ENCODE measurements at regions not wholly inside any gene's neighbourhood (a gene's known extent, or its start where the extent isn't known, plus 50 kb on each side); places are given as distances from the start of the nearest gene placed in this dataset.

DNA sequence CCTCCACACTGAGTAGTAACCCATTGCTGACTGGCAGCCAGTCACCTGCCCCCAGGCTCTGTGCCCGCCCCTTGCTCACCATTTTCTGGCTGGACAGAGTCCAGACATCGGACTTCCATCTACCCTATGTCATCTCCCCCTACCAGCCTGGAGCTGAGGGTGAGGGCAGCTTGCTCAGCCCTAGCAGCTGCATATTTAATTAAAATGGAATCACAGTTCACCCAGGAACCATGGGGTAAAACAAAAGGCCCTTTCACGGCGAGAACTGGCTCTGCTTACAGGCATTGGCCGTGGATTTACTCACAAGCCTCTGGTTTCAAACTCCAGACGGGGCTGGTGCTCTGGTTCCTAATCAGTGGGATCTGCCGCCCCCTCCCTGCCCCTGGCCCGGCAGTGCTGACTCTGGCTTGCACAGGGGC lies 94.9 kb upstream of the ATP2B2 start:
- POLR2A ChIA-PET = no interaction called here
- peaks cover 29% of the 10 kb centered on the region for H3K4me1 Mint-ChIP-seq

GRCh38 chr3:10600726-10601125 lies 95.3 kb upstream of the ATP2B2 start:
- Mint-ChIP-seq H3K27ac (no peak overlapping the region), H3K4me1 (peaks cover 29% of the 10 kb centered on the region), H3K4me3 (no peak overlapping the region), H3K36me3 (no peaks in the 10 kb centered on the region), H3K9me3 (peaks cover 4% of the 10 kb centered on the region), H3K27me3 (peaks cover 30% of the 10 kb centered on the region)
- ATAC-seq (ENCODE audit: low read depth) (no peak), DNase-seq (no peak)
- POLR2A ChIA-PET = no interaction called here

More for the DNA sequence above, 94.9 kb upstream of the ATP2B2 start:
- no peak for DNase-seq
- Mint-ChIP-seq H3K36me3 (no peaks in the 10 kb centered on the region), H3K27ac (no peak overlapping the region), H3K4me3 (no peak overlapping the region), H3K27me3 (peaks cover 28% of the 10 kb centered on the region), H3K9me3 (peaks cover 4% of the 10 kb centered on the region)
- no peak for ATAC-seq (ENCODE audit: low read depth)

DNA sequence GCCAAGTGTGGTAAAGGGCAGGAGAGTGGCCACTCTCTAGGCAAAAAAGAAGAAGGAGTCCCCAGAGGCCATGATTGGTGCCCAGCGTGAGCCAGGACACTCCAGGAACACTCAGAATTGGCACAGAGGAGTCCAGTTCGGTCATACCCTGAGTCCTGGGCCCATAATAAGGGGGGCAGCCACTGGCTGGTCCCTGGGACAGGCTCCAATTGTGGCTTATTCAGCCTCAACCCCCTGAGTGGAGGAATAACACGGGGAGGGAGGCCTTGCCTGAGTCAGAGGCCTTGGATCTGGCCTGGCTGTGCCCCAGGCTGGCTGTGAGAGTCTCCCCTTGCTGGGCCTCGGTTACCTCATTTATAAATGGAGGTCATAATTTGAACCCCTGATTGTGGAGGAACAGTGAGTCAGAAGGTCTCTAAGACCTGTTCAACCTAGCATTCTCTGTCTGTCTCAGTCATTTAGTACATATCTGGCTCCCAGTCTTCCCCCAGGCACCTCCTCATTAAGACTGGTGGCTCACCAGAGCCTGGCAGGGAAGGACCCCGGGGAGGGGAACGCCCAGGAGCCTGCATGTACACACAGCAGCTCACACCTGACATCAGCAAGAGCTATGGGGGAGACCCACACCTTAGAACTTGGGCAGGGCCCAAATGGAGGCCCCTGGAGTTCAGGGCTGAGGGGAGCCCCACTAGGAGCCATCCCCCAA lies 95.9 kb upstream of the ATP2B2 start:
- POLR2A ChIA-PET = no interaction called here
- H3K36me3 Mint-ChIP-seq = no peaks in the 10 kb centered on the region
- peaks cover 30% of the 10 kb centered on the region for H3K27me3 Mint-ChIP-seq
- ATAC-seq (ENCODE audit: low read depth) (no peak), DNase-seq (no peak)
- H3K4me3 Mint-ChIP-seq = no peak overlapping the region
- H3K9me3 Mint-ChIP-seq = peaks cover 4% of the 10 kb centered on the region
- peaks cover 29% of the 10 kb centered on the region for H3K4me1 Mint-ChIP-seq
- H3K27ac Mint-ChIP-seq = no peak overlapping the region

DNA sequence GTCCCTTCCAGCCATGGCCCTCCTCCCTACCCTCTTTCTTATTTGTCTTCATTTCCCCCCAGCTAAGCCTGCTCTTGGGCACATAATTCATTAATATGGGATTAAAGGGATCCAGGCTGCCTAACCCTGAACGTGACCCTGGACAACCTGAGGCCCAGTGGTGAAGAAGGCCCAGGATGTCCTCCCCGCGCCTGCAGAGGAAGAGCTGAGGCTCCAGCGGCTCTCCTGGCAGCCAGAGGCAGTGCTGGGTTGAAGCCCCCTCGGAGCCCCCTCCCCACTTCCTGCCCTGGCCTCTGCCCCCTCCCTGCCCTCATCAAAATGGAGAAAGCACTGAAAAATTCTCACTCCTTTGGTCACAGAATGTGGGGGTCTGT lies 96.5 kb upstream of the ATP2B2 start:
- Mint-ChIP-seq H3K36me3 (no peaks in the 10 kb centered on the region), H3K4me1 (peaks cover 29% of the 10 kb centered on the region), H3K27me3 (peaks cover 28% of the 10 kb centered on the region), H3K9me3 (peaks cover 4% of the 10 kb centered on the region), H3K27ac (no peak overlapping the region), H3K4me3 (no peak overlapping the region)
- POLR2A ChIA-PET = no interaction called here
- ATAC-seq (ENCODE audit: low read depth) = no peak
- no peak for DNase-seq

DNA sequence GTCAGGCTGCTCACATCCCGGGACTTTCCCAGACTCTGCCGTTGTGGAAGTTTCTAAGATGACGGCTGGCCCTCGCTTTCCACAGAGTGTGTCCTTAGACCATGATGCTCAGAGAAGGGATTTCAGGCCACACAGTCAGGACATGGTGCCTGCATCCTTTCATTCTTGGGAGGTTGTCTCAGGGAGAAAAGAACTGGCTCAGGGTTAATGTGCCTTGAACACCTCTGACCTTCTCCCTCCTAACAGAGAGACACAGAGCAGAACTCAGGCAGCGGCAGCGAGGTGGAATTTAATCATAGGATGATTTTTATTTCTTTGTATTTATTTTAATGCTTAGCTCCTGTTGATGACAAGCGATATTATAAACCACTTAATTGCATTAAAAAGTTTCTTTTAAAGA lies 96.9 kb upstream of the ATP2B2 start:
- H3K9me3 Mint-ChIP-seq = peaks cover 4% of the 10 kb centered on the region
- no peaks in the 10 kb centered on the region for H3K36me3 Mint-ChIP-seq
- DNase-seq (no peak), ATAC-seq (ENCODE audit: low read depth) (no peak)
- H3K4me3 Mint-ChIP-seq = peak overlapping the region; percentile 17
- POLR2A ChIA-PET = no interaction called here
- peak overlapping the region; percentile 74 for H3K27ac Mint-ChIP-seq
- peaks cover 30% of the 10 kb centered on the region for H3K4me1 Mint-ChIP-seq
- H3K27me3 Mint-ChIP-seq = peaks cover 28% of the 10 kb centered on the region

DNA sequence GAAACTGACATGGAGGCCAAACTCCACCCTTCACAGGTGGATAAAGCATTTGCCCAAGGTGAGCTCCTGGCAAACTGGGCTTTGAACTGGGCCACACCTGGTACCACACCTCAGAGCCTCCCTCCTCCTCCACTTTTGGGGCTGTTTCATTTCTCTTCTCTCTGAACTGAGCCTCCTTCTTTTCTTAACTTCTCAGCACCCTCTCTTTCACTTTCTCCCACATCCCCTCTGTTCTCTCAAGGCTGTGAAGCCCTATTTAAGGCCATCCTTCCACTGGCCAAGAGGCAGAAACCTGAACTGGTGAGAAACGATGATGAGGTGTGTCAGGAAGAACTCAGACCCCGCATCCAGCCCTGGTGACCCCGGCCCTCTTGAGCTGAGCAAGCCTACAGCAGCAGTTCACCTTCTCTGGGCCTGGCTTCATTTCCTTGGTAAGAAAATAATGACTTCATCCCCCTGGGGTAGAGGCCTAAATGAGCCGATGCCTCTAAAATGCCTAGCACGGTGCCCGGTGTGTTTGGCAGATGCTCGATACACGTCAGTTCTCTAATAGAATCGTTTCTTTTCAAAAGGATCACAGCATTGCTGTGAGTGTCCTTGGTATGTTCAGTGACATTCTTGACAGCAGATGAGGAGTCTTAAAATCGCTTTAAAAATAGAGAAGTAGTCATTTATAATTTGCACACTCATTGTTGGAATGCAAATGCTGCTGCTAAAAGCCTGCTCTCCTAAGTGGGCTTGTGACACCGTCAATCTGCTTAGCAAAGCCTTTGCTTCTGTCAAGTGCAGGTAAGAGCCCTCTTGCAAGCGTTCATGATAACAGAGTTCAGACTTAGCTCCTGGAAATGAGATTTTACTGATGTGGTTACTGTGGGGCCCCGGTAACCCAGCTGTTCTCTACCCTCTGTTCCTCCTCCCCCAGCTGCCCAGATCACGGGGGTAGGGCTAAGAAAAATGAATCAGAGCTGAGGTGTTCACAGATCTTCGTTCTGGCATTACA lies 97.7 kb upstream of the ATP2B2 start:
- peaks cover 30% of the 10 kb centered on the region for H3K4me1 Mint-ChIP-seq
- H3K27ac Mint-ChIP-seq = peak overlapping the region; percentile 74
- POLR2A ChIA-PET = interaction anchor here (0.6 kb wide), 1 partner anchor 166 kb away, joined by 3 read pairs; no protein-coding TSS in a partner anchor
- ATAC-seq (ENCODE audit: low read depth) (peak; percentile 97), DNase-seq (peak; percentile 69)
- H3K36me3 Mint-ChIP-seq = no peaks in the 10 kb centered on the region
- peak overlapping the region; percentile 62 for H3K4me3 Mint-ChIP-seq
- H3K9me3 Mint-ChIP-seq = peaks cover 4% of the 10 kb centered on the region
- peaks cover 27% of the 10 kb centered on the region for H3K27me3 Mint-ChIP-seq

DNA sequence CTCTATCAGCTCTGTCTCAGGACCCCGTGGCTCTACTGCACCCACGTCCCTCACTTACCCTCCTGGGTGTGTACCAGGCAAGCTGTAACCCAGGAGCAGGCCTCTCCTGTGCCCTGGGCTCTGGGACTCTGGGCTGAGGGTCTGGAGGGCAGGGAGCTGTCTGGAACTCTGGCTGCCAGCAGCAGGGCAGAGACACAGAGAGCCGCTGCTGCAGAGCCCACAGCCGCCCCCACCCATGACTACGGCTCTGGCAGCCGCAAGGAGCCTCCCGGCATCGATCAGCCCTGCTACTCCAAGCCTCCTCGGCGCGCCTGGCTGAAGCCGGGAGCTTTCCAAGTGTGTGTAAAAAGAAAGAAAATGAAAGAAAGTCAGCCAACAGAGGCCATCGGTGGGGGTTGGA lies 103.7 kb upstream of the ATP2B2 start:
- ATAC-seq (ENCODE audit: low read depth) (no peak), DNase-seq (no peak)
- POLR2A ChIA-PET = no interaction called here
- H3K4me3 Mint-ChIP-seq = no peak overlapping the region
- H3K27ac Mint-ChIP-seq = no peak overlapping the region
- peaks cover 10% of the 10 kb centered on the region for H3K4me1 Mint-ChIP-seq
- H3K27me3 Mint-ChIP-seq = peaks cover 26% of the 10 kb centered on the region
- peaks cover 18% of the 10 kb centered on the region for H3K9me3 Mint-ChIP-seq
- H3K36me3 Mint-ChIP-seq = no peaks in the 10 kb centered on the region

DNA sequence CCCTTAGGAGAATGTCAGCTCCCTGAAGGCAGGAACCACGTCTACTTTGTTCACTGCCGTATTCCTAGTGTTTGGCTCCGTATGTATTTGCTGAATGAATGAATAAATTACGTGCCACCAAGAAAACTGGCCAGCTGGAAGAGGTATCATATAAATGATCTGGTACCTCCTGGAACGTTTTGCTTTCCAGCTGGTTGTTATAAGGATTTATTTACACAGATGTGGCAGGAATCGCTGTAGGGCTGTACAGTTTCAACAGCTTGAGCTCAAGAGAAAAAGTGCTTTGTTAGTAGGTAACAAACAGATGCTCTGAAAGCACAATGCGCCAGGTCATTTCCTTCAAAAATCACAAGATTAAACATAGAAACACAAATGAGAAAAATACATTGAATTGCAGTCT lies 108.8 kb upstream of the ATP2B2 start:
- ATAC-seq (ENCODE audit: low read depth) (no peak), DNase-seq (no peak)
- Mint-ChIP-seq H3K27me3 (peaks cover 7% of the 10 kb centered on the region), H3K9me3 (peaks cover 17% of the 10 kb centered on the region), H3K4me1 (no peaks in the 10 kb centered on the region), H3K4me3 (no peak overlapping the region), H3K36me3 (no peaks in the 10 kb centered on the region), H3K27ac (no peak overlapping the region)
- POLR2A ChIA-PET = no interaction called here

DNA sequence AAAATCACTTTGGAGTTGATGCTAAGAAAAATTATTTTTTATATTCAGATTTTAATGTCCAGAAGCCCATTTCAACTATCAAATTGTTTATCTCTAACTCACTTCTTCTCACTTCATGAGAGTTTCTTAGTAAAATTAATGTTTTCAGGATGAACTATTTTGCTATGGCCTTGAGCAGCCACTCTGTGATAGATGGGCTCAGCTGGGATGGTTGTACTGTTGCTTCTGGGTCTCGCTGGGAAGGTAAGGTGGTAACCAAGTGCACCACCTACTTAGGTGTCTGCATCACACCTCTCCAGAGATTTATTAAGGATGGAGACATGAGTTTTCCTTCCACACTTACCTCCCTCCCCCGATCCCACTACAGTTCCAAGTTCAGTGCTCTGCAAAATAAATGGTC lies 110.3 kb upstream of the ATP2B2 start:
- peaks cover 17% of the 10 kb centered on the region for H3K9me3 Mint-ChIP-seq
- H3K4me3 Mint-ChIP-seq = no peak overlapping the region
- DNase-seq (no peak), ATAC-seq (ENCODE audit: low read depth) (no peak)
- no peak overlapping the region for H3K27ac Mint-ChIP-seq
- POLR2A ChIA-PET = no interaction called here
- H3K27me3 Mint-ChIP-seq = peaks cover 8% of the 10 kb centered on the region
- H3K4me1 Mint-ChIP-seq = no peaks in the 10 kb centered on the region
- H3K36me3 Mint-ChIP-seq = no peaks in the 10 kb centered on the region

DNA sequence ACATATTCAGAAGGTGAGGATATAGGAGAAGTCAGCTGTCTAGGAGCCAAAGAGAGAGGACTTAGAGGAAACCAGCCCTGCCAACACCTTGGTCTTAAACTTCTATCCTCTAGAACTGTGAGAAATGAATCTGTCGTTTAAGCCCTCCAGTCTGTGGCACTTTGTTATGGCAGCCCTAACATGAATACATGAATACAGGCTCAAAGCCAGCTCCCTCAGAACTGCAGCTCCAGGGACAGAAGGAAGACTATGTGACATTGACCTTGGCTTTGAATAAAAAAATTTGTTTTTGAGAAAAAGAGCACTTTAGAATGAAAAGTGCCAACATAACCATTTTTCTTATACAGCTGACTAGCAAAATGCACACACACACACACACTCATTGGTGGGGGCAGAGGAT lies 110.9 kb upstream of the ATP2B2 start:
- no peaks in the 10 kb centered on the region for H3K4me1 Mint-ChIP-seq
- H3K9me3 Mint-ChIP-seq = peaks cover 17% of the 10 kb centered on the region
- no peak overlapping the region for H3K4me3 Mint-ChIP-seq
- H3K27me3 Mint-ChIP-seq = peaks cover 8% of the 10 kb centered on the region
- no peak overlapping the region for H3K27ac Mint-ChIP-seq
- no peaks in the 10 kb centered on the region for H3K36me3 Mint-ChIP-seq
- ATAC-seq (ENCODE audit: low read depth) (no peak), DNase-seq (no peak)
- POLR2A ChIA-PET = no interaction called here

GRCh38 chr3:10619989-10620832 lies 114.8 kb upstream of the ATP2B2 start:
- H3K27ac Mint-ChIP-seq = no peak overlapping the region
- H3K4me1 Mint-ChIP-seq = no peaks in the 10 kb centered on the region
- POLR2A ChIA-PET = no interaction called here
- ATAC-seq (ENCODE audit: low read depth) (no peak), DNase-seq (no peak)
- no peaks in the 10 kb centered on the region for H3K9me3 Mint-ChIP-seq
- peaks cover 12% of the 10 kb centered on the region for H3K27me3 Mint-ChIP-seq
- H3K36me3 Mint-ChIP-seq = no peaks in the 10 kb centered on the region
- H3K4me3 Mint-ChIP-seq = no peak overlapping the region

GRCh38 chr3:10620833-10621082 lies 115.4 kb upstream of the ATP2B2 start:
- H3K4me3 Mint-ChIP-seq = no peak overlapping the region

GRCh38 chr3:10623578-10624275 lies 118.3 kb upstream of the ATP2B2 start:
- ATAC-seq (ENCODE audit: low read depth) = no peak
- Mint-ChIP-seq H3K27ac (no peak overlapping the region), H3K4me3 (no peak overlapping the region), H3K9me3 (no peaks in the 10 kb centered on the region), H3K4me1 (no peaks in the 10 kb centered on the region), H3K36me3 (no peaks in the 10 kb centered on the region), H3K27me3 (peaks cover 8% of the 10 kb centered on the region)
- no peak for DNase-seq
- POLR2A ChIA-PET = no interaction called here

More at GRCh38 chr3:10620833-10621082, 115.4 kb upstream of the ATP2B2 start:
- DNase-seq (no peak), ATAC-seq (ENCODE audit: low read depth) (no peak)
- no peaks in the 10 kb centered on the region for H3K4me1 Mint-ChIP-seq
- no peak overlapping the region for H3K27ac Mint-ChIP-seq
- POLR2A ChIA-PET = no interaction called here
- H3K9me3 Mint-ChIP-seq = no peaks in the 10 kb centered on the region
- peaks cover 12% of the 10 kb centered on the region for H3K27me3 Mint-ChIP-seq
- no peaks in the 10 kb centered on the region for H3K36me3 Mint-ChIP-seq

Measured in activated naive CD8-positive, alpha-beta T cell treated with anti-CD3 and anti-CD28 coated beads, Interleukin-2, amount 10 ng/mL, durations not matched to agents 7 days and 5 days (primary cell).